Neural progenitor cell (in vitro differentiated cells): ENCODE measurements at regions not wholly inside any gene's neighbourhood (a gene's known extent, or its start where the extent isn't known, plus 50 kb on each side); places are given as distances from the start of the nearest gene placed in this dataset.

Source experiments
- DNase-seq: peaks from one replicate; pipeline ENCODE4 v3.0.0-alpha.2; 2016; ENCODE audit warnings: low spot score
- H2AFZ ChIP-seq: fragments of 200-600 bp; sonication (generic); replicated peaks from 2 replicates; pipeline ENCODE4 v1.6.1; 2016; ENCODE audit warnings: antibody characterized with exemption
- H3F3A ChIP-seq: fragments of 200-600 bp; sonication (generic); 2 replicates; pipeline ENCODE4 v1.6.1; 2016; ENCODE audit warnings: antibody characterized with exemption, low read depth
- H3K27ac ChIP-seq: fragments of 200-600 bp; sonication (generic); 2 replicates; pipeline ENCODE4 v1.5.1; 2016; ENCODE audit warnings: mild to moderate bottlenecking
- H3K27me3 ChIP-seq: fragments of 200-600 bp; sonication (generic); 2 replicates; pipeline ENCODE4 v1.6.1; 2016; ENCODE audit warnings: mild to moderate bottlenecking, moderate library complexity
- H3K36me3 ChIP-seq: fragments of 200-600 bp; sonication (generic); 2 replicates; pipeline ENCODE4 v1.5.1; 2016
- H3K4me1 ChIP-seq: fragments of 200-600 bp; sonication (generic); 2 replicates; pipeline ENCODE4 v1.6.1; 2016; ENCODE audit warnings: mixed run types
- H3K4me2 ChIP-seq: fragments of 200-600 bp; sonication (generic); 2 replicates; pipeline ENCODE4 v1.6.1; 2016
- H3K4me3 ChIP-seq: fragments of 200-600 bp; sonication (generic); 2 replicates; pipeline ENCODE4 v1.5.1; 2016
- H3K79me2 ChIP-seq: fragments of 200-600 bp; sonication (generic); 2 replicates; pipeline ENCODE4 v1.6.1; 2016; ENCODE audit warnings: low read depth
- H3K9ac ChIP-seq: fragments of 200-600 bp; sonication (generic); 2 replicates; pipeline ENCODE4 v1.6.1; 2016
- H3K9me3 ChIP-seq: fragments of 200-600 bp; sonication (generic); 2 replicates; pipeline ENCODE4 v1.5.1; 2016; ENCODE audit warnings: low read depth
- H4K20me1 ChIP-seq: fragments of 200-600 bp; sonication (generic); 2 replicates; pipeline ENCODE4 v1.6.1; 2016; ENCODE audit warnings: low read depth
- H3K27ac Mint-ChIP-seq: 3 replicates; pipeline ENCODE4 v1.8.0; 2021; ENCODE audit warnings: mixed read lengths
- H3K27me3 Mint-ChIP-seq: 2 replicates; pipeline ENCODE4 v1.8.0; 2022; ENCODE audit warnings: low read depth, mild to moderate bottlenecking, inconsistent platforms, moderate library complexity, mixed read lengths; ENCODE audit not compliant: insufficient read depth
- H3K36me3 Mint-ChIP-seq: 3 replicates; pipeline ENCODE4 v1.8.0; 2021; ENCODE audit warnings: mixed read lengths
- H3K4me1 Mint-ChIP-seq: 3 replicates; pipeline ENCODE4 v1.8.0; 2021; ENCODE audit warnings: mixed read lengths
- H3K4me3 Mint-ChIP-seq: 3 replicates; pipeline ENCODE4 v1.8.0; 2021; ENCODE audit warnings: mild to moderate bottlenecking, moderate library complexity, mixed read lengths
- H3K9me3 Mint-ChIP-seq: 3 replicates; pipeline ENCODE4 v1.8.0; 2020; ENCODE audit warnings: mixed read lengths
- CTCF ChIP-seq: fragments of 200-600 bp; sonication (generic); IDR thresholded peaks from 2 replicates; pipeline ENCODE4 v1.5.1; 2017; ENCODE audit warnings: antibody characterized with exemption, mild to moderate bottlenecking
- EZH2 ChIP-seq: fragments of 200-600 bp; sonication (generic); IDR thresholded peaks from 2 replicates; pipeline ENCODE4 v1.6.1; 2017; ENCODE audit warnings: antibody characterized with exemption, mild to moderate bottlenecking, moderate library complexity
- EZH2phosphoT487 ChIP-seq: fragments of 200-600 bp; sonication (generic); IDR thresholded peaks from 2 replicates; pipeline ENCODE4 v1.6.1; 2017; ENCODE audit warnings: antibody characterized with exemption

GRCh38 chr6:131414956-131415355 lies 158.1 kb upstream of the ARG1 start:
- no peaks in the 10 kb centered on the region for H3F3A ChIP-seq
- Mint-ChIP-seq H3K27ac (no peak overlapping the region), H3K27me3 (no peaks in the 10 kb centered on the region), H3K4me1 (no peaks in the 10 kb centered on the region), H3K36me3 (no peaks in the 10 kb centered on the region), H3K4me3 (no peak overlapping the region), H3K9me3 (peaks cover 2% of the 10 kb centered on the region)
- H3K79me2 ChIP-seq = no peaks in the 10 kb centered on the region
- H2AFZ ChIP-seq = no peak overlapping the region
- DNase-seq = no peak
- no peak overlapping the region for H3K27ac ChIP-seq
- H3K36me3 ChIP-seq = no peaks in the 10 kb centered on the region
- no peaks in the 10 kb centered on the region for H4K20me1 ChIP-seq
- H3K9ac ChIP-seq = no peak overlapping the region
- TF ChIP-seq EZH2 = no peak
- TF ChIP-seq EZH2phosphoT487 = no peak
- TF ChIP-seq CTCF = no peak
- no peak overlapping the region for H3K4me3 ChIP-seq
- no peaks in the 10 kb centered on the region for H3K4me1 ChIP-seq
- no peaks in the 10 kb centered on the region for H3K9me3 ChIP-seq
- no peak overlapping the region for H3K4me2 ChIP-seq
- H3K27me3 ChIP-seq = no peaks in the 10 kb centered on the region

- Histone ChIP-seq H3K27me3 (no peaks in the 10 kb centered on the region), H3K4me3 (no peak overlapping the region), H3K27ac (no peak overlapping the region), H2AFZ (no peak overlapping the region), H3K9ac (no peak overlapping the region), H3F3A (no peaks in the 10 kb centered on the region), H4K20me1 (no peaks in the 10 kb centered on the region), H3K79me2 (no peaks in the 10 kb centered on the region), H3K4me2 (no peak overlapping the region), H3K36me3 (no peaks in the 10 kb centered on the region), H3K4me1 (no peaks in the 10 kb centered on the region), H3K9me3 (no peaks in the 10 kb centered on the region)
- Mint-ChIP-seq H3K27me3 (peaks cover 2% of the 10 kb centered on the region), H3K27ac (no peak overlapping the region), H3K4me3 (no peak overlapping the region), H3K9me3 (no peaks in the 10 kb centered on the region), H3K36me3 (no peaks in the 10 kb centered on the region), H3K4me1 (no peaks in the 10 kb centered on the region)
- no peak for DNase-seq
- no peak for TF ChIP-seq EZH2
- no peak for TF ChIP-seq EZH2phosphoT487
- no peak for TF ChIP-seq CTCF
These were observed 154.6 kb upstream of the ARG1 start for GRCh38 chr6:131418441-131418840.

- TF ChIP-seq EZH2phosphoT487 (no peak), CTCF (no peak), EZH2 (no peak)
- Mint-ChIP-seq H3K27me3 (peaks cover 2% of the 10 kb centered on the region), H3K4me1 (no peaks in the 10 kb centered on the region), H3K36me3 (no peaks in the 10 kb centered on the region), H3K4me3 (no peak overlapping the region), H3K9me3 (no peaks in the 10 kb centered on the region), H3K27ac (no peak overlapping the region)
- H3K79me2 ChIP-seq = no peaks in the 10 kb centered on the region
- H4K20me1 ChIP-seq = no peaks in the 10 kb centered on the region
- no peaks in the 10 kb centered on the region for H3K9me3 ChIP-seq
- H2AFZ ChIP-seq = no peak overlapping the region
- no peaks in the 10 kb centered on the region for H3K36me3 ChIP-seq
- H3K4me2 ChIP-seq = no peak overlapping the region
- H3K27me3 ChIP-seq = no peaks in the 10 kb centered on the region
- H3K4me1 ChIP-seq = no peaks in the 10 kb centered on the region
- no peak for DNase-seq
- H3K27ac ChIP-seq = no peak overlapping the region
- H3F3A ChIP-seq = no peaks in the 10 kb centered on the region
- no peak overlapping the region for H3K4me3 ChIP-seq
- no peak overlapping the region for H3K9ac ChIP-seq
These were observed 153.3 kb upstream of the ARG1 start for GRCh38 chr6:131419702-131420101.

- H3K4me1 Mint-ChIP-seq = no peaks in the 10 kb centered on the region
- H3K36me3 ChIP-seq = no peaks in the 10 kb centered on the region
- H3K4me3 Mint-ChIP-seq = no peak overlapping the region
- no peaks in the 10 kb centered on the region for H3K27me3 ChIP-seq
- no peak overlapping the region for H2AFZ ChIP-seq
- DNase-seq = no peak
- peaks cover 5% of the 10 kb centered on the region for H3K9me3 Mint-ChIP-seq
- H3K27ac ChIP-seq = no peak overlapping the region
- no peak overlapping the region for H3K4me3 ChIP-seq
- TF ChIP-seq CTCF (no peak), EZH2 (no peak), EZH2phosphoT487 (no peak)
- peaks cover 2% of the 10 kb centered on the region for H3K27me3 Mint-ChIP-seq
- H3K79me2 ChIP-seq = no peaks in the 10 kb centered on the region
- H3K9ac ChIP-seq = no peak overlapping the region
- no peaks in the 10 kb centered on the region for H3K36me3 Mint-ChIP-seq
- H3K4me2 ChIP-seq = no peak overlapping the region
- H3K27ac Mint-ChIP-seq = no peak overlapping the region
- no peaks in the 10 kb centered on the region for H3F3A ChIP-seq
- H3K9me3 ChIP-seq = no peaks in the 10 kb centered on the region
- H3K4me1 ChIP-seq = no peaks in the 10 kb centered on the region
- H4K20me1 ChIP-seq = no peaks in the 10 kb centered on the region
These were observed 149.0 kb upstream of the ARG1 start for GRCh38 chr6:131424016-131424415.
